Right hindlimb (tissue), 1 donor: ENCODE measurements at regions not wholly inside any gene's neighbourhood (a gene's known extent, or its start where the extent isn't known, plus 50 kb on each side); places are given as distances from the start of the nearest gene placed in this dataset.

Source experiments
- DNase-seq: peaks from one replicate; pipeline ENCODE4 v3.0.0-alpha.2; 2018

DNA sequence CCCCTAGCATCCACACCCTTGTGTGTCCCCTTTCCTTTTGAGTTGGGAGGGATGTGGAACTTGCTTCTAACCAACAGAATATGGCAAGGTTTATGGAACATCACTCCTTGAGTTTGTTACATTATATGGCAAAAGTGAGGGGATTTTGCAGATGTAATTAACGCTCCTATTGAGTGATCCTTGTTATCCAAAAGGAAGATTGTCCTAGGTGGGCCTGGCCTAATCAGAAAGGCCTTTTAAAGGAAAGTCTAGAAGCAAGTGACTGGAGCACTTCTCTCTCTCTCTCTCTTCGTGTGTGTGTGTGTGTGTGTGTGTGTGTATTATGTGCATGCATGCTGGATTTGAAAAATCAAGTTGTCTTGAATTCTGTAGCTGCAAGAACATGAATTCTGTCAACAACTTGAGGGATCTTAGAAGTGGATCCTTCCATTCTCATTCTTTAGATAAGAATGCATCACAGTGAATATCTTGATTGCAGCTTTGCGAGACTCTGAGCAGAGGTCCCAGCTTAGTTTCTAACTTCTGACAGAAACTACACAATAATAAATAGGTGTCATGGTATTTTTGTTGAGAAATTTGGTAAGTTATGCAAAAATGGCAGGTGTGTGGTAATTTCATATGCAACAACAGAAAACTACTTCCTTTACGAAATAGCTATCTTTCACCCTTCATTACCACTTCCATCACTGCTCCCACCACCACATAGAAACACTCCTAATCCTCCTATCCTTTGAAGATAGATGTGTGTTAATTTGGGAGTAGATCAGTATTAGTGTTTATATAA, 360.9 kb upstream of the CBLB start:
- DNase-seq = no peak

DNA sequence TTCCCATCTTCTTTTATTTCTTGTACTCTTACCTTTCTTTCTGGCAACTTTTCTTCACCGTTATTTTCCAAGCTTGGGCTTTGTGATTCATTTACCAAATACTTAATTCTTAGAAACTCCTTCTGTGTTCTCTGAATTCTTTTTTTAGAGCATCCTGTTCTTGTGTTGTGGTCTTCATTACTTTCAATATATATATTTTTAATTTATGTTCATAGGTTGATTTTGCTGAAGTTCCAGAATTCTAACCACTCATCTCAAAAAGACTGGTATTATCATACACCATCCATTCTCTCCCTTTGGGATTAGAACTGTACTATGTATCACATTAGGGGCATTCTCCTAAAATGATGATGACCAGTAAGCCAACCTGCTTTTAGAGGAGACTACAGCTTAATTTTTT, 362.3 kb upstream of the CBLB start:
- DNase-seq = no peak

- no peak for DNase-seq
These were observed 364.1 kb upstream of the CBLB start for GRCh38 chr3:106232956-106233355.

DNA sequence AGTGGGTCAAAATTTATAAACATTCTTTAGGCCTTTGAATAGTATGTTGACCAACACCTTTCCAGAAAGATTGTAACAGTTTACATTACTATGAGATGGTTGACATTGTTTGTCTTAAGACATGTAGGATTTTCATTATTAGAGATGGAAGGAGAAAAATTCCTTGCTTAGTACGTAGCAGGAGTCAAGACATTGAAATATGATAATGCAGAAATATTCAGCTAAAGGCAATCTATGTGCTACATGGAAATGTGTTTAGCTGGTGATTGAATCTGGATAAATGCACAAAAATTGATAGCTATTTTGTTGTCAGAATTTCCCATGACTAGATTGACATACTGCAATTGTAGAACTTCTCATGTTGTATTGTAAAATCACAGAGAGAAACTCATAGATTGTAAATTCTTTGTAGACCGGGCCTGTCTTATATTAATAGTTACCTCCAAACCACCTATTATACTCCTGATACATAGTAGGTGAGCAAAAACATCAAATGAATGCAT, 370.4 kb upstream of the CBLB start:
- no peak for DNase-seq

DNA sequence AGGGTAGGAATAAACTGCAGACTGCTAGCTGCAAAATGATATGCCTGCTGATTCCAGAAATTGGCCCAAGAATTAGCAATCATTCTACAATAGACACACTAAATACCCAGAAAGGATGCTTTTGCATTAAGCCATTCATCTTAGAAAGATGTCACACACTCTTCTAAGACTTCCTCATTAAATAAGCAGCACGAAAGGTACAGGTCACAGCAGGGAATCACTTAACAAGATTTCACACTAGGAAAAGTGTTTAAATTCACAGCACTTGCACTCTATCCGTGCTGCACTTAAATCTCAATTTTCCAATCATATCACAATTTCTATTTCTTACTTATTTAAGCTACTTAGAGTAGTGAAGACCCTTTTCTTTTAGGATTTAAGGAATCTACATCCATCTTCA, 372.8 kb upstream of the CBLB start:
- DNase-seq = no peak

DNA sequence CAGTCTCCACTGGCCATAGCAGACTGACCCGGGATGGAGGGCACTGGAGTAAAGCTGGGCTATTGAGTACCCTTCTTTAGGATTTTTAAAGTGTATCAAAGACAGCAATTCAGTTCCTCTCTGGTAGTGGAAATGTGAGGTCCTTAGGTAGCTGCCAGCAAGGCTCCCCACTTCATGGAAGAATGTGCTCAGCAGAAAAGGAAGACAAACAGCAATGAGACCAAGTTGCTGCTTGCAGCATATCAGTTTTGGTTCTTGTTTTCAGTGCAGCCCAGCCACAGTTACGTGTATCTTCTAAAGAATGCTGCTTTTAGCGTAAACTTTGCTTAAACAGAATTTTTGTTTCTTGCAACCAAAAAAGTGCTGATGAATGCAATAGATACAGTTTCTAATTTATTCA, 374.0 kb upstream of the CBLB start:
- DNase-seq = no peak

- DNase-seq = no peak
These were observed 376.6 kb upstream of the CBLB start for GRCh38 chr3:106245400-106245799.

DNA sequence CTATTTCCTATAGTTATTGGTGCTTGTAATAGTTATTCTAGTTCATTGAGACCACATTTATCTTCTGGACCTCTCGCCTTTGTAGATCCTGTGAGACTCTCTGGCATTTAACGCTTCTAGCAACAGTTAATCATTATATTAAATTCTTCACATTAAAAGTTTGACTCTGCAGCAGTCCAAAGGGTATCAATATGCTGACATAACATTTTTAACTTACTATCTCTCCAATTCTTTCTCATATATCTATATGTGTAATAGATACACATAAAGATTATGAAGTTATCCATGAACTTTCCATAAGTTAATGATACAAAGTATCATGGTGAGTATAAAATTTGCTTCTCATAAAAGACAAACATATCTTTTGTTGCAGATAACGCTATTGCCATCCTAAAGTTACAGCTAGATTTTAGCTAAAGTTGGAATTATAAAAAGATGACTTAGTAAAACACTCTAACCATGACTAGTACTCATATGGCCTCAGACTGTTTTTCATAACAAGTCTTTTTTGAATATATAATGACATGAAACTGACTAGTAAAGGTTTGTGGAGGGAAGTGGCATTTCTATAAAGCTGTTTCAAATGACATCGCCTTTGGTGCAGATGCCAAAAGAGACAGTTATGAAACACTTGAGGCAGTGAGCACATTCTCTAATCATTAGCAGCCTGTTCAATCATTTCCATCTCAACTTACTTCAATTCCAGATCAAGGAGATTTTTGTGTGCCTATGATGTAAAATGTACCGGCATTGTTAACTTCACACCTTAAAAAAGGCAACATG, 379.3 kb upstream of the CBLB start:
- no peak for DNase-seq

- DNase-seq = no peak
These were observed 380.3 kb upstream of the CBLB start for GRCh38 chr3:106249159-106249558.

- DNase-seq = no peak
These were observed 381.2 kb upstream of the CBLB start for GRCh38 chr3:106249981-106250380.

- no peak for DNase-seq
These were observed 382.5 kb upstream of the CBLB start for GRCh38 chr3:106251160-106251892.

DNA sequence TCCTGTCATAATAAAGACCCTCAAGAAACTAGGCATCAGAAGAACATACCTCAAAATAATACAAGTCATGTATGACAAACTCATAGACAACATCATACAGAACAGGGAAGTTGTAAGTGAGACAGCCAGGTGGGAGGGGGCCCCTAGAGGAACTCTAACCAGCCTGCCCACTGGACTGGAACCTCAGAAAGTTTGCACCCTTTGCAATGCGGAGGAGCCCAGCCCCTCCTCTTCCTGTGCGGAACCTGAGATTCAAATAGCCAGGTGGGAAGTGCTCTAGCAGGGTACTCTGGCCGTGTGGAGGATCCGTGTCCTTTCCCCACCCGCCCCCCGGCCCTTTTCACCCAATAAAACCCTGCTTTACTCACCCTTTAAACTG, 387.0 kb upstream of the CBLB start:
- no peak for DNase-seq

- DNase-seq = no peak
These were observed 387.6 kb upstream of the CBLB start for GRCh38 chr3:106256249-106256957.

DNA sequence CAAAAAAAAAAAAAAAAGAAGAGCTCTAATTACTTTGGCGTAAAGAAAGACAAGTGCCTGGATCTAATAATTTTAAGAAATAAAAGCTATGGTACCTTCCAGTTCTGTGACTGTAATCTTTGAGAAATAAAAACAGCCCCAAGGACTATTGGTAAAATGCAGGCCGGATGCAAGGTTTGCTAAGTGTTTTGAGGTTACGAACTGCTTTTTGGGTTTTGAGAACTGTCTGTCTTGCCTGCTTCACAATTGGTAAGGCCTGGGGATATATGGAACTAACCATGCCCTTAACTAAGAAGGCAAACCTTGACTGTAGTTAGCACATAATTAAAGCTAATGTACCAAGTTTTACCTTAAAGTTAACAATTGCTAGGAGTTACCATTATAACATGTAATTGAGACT, 388.4 kb upstream of the CBLB start:
- DNase-seq = no peak

DNA sequence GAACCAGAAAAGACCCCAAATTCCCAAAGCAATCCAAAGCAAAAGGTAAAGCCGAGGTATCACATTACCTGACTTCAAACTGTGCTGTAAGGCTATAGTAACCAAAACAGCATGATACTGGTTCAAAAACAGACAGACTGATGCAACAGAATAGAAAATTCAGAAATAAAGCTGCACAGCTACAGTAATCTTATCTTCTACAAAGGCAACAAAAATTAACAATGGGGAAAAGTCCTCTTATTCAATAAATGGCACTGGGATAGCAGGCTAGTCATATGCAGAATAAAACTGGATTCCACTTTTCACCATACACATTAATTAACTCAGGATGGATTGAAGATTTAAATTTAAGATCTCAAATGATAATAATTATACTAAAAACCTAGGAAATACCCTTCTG, 392.6 kb upstream of the CBLB start:
- no peak for DNase-seq

GRCh38 chr3:106261915-106262683, 393.3 kb upstream of the CBLB start:
- no peak for DNase-seq

GRCh38 chr3:106263011-106263410, 394.2 kb upstream of the CBLB start:
- no peak for DNase-seq

- DNase-seq = no peak
These were observed 394.7 kb upstream of the CBLB start for GRCh38 chr3:106263546-106263945.

DNA sequence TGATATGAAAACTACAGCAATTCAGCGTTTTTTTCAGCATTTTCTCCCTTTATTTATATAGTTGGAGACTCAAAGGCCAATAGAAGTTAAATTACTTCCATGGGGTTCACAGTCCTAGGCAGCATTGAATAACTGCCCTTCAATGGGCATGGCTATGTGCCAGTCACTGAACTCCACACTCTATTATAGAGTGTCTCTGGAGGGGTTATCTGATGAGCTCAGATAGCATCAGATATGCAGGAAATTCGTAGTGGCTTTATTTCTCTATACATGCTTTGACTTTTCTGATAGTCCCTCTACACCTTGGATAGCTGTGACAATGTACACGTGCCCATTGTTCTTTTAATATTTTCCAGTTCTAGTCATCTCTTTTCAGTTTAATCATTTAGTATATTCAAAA, 396.9 kb upstream of the CBLB start:
- DNase-seq = no peak

- no peak for DNase-seq
These were observed 399.9 kb upstream of the CBLB start for GRCh38 chr3:106268696-106269095.

DNA sequence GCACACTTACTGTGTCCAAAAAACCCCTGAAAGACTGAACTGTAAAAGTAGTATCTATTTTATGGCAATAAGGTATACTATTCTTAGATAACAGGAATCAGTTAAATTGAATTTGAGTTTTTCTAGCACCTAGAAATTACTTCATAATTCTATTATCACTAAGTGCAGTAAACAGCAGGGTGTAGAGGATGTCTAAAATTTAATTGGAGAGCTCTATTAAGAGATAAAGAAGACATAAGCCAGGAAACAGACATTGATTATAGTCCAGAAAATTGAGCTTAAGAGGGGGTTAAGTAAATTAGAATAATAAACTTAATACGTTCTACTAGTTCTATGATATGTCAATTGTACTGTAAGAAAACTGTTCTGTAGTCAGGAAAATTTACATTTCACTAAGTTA, 403.5 kb upstream of the CBLB start:
- no peak for DNase-seq

DNA sequence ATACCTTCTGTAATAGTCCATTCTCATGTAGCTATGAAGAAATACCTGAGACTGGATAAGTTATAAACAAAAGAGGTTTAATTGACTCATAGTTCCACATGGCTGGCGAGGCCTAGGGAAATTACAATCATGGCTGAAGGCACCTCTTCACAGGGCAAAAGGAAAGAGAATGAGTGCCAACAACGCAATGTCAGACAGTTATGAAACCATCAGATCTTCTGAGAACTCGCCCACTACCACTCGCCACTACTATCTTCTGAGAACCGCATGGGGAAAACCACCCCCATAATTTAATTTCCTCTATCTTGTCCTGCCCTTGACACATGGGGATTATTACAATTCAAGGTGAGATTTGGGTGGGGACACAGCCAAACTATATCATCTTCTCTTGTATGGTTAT, 406.8 kb upstream of the CBLB start:
- DNase-seq = no peak
